HG02678 (cell line): ENCODE measurements at regions not wholly inside any gene's neighbourhood (a gene's known extent, or its start where the extent isn't known, plus 50 kb on each side); places are given as distances from the start of the nearest gene placed in this dataset.

ENCODE experiments used
- ATAC-seq: cut with Tn5 transposase; IDR thresholded peaks from one replicate; pipeline ENCODE4 v1.9.1; 2021; ENCODE audit warnings: mild to moderate bottlenecking, moderate library complexity; ENCODE audit not compliant: unreplicated experiment

DNA sequence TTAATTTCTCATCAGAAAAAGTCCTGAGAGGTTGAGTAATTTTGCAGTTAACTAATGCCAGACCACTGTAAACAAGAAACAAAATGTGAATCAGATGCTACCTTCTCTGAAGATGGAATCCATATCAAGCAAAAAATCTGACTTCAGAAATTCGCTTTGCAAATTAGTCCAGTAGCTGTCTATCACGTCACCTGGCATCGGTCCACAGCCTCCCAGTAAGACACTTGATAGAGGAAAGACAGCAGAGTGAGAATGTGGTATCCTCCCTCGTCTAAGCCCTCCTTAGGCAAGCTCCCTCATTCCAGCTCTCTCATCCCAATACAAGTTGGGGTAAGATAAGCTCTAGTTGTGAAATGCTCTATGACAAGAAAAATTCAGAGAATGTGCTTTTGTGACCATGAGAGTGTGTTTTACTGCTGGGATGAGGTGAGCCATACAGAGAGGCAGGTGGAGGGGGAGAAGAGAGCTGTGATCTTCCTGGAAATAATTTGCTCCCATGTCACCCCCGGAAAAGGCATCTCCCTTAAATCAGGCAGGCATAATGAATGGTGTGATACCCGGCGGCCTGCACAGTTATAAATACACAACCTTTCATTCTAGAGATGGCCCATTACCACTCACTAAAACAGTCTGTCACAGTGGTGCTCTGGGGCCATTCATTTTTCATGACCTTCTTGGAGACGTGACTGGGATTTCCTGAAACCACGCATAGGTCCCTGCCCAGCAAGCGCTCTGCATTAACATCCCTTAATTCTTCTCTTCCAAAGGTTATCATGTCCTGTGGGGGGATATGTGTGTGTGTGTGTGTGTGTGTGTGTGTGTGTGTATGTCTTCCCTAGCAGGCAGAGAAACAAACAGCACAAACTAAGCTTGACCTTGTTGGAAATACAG lies 602.0 kb upstream of the KCNMB2 start:
- ATAC-seq: no peak

DNA sequence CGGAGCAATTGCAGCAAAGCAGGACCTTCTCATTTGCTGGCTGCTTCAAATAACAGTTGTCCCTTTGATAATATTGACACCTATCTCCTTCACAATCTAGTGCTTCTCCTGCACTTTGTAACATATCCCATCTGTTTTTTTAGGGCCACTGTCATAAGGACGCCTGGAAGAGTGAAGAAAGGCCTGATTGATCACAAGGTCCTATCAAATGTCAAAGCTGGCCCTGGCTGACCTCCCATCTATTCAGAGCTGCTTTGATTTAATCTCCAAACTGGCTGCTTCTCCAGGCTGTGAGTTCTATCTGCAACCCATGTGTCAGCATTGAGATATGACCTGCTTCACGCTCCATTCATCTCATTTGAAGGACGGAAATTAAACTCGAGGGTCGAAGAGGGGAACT lies 601.2 kb upstream of the KCNMB2 start:
- ATAC-seq: no peak

DNA sequence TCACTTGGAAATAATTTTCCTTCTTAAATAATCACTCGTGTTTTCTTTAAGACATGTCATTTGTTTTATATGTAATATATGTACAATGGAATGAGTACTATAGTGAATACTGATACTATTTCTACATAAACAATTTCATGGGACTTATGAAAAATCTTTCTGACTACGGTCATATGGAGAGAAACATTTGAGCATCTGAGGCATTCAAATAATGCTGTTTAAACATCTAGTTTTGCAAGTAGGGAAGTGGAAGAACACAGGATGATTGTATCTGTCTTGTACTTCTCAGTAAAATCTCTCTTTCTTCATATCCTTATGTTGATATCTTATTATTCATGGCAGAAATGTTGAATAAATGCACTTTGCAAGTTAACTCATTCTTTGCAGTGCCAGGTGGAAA lies 599.5 kb upstream of the KCNMB2 start:
- ATAC-seq: no peak

DNA sequence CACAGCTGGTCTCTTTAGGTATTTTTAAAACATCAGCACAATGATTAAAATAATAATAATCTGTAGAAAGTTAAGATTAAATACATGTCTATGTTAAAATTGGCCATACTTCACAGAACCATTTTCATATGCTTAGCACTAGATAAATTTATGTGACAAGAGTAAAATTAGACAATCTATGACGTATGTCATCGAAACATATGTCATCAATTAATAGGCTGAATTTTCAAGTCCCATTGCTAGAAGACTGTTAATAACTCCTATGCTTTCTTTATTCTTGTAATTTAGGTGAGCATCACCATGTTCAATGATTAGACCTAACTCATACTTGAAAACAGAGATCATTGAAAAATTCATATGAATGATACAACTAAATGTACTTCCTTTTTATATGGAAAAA lies 593.3 kb upstream of the KCNMB2 start:
- ATAC-seq: no peak

DNA sequence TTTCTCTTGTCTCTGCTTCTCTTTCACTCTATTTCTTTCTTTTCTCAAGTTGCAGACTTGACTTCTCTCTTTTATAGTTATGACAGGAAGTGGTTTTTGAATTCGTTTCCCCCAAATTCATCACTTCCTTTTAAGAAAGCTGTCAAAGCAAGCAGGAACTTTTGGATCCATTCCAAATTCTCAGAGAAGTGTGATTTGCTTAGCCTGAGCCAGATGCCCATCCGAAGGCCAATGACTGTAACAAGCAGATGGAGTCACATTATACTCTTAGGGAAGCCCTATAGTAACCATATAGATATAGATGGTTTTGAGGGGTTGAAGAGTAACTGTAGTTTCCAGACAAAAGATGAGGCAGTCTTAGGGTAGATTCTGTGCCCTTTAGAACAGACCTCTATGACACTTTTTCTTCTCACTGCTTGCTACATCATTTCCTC lies 592.0 kb upstream of the KCNMB2 start:
- no peak for ATAC-seq

DNA sequence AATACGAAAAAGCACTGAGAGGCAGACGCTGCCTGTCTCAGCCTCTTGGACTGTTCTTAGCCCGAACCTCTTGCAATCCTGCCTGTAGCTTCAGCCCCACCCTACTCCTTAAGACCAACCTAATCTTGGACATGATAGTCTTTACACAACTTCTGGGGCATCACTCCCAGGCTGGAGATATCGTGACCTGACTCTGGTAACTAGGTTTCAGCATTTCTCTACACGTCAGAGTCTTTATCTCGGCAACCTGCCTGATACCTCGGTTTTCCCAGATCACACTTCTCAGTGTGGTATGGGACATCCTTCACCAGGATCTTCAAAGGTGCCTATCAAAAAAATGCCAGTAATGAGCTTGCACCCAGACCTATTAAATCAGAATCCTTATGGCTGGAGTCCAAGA lies 590.2 kb upstream of the KCNMB2 start:
- ATAC-seq: no peak

DNA sequence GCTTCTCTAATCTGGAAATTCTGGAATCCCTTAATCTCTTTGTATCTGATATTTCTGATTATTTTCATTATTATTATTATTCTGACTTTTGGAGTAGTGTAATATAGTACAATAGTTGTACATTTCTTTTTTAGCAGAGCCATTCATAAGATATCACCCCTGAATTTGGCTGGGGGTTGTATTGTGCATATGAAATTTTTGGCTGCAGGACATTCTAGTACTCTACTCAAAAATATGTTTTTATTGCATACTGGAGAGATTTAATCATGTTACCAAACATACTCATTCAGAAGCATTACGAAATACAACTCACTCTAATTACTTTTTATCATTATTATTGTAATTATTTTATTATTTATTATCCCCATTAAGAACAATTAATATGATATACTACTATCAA lies 589.7 kb upstream of the KCNMB2 start:
- no peak for ATAC-seq

DNA sequence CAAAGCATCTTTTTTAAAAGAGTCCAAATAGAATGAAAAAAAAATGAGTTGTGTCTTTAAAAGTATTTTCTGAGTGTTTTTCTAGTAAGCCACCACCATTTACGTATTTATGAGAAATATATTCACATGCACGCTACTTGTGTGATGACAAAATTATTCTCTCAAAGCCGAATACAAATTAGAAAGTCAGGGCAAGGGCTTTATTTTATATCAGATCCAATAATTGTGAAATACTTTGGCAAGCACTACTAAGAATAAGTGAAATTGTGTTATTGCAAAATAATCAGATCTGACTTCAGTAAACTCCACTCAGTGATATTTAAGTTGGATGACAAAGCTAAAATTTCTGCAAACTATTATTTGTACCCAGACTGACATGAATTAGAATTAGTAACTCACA lies 589.3 kb upstream of the KCNMB2 start:
- no peak for ATAC-seq

DNA sequence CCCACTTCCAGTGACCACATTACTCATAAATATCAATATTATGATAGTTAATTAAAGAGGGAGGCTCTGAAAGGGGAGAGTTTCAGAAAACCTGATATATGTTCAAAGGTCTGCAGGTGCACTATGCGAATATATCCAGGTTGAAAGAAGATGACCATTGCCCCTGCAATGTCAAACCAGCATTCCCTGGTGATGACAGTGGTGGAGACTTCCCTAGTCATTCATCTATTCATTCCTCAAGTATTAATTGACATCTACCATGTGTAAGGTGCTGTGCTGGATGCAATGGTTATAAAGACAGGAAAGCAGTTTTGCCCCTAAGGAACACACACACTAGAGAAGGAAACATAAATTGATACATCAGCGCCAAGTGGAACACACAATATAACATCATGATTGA lies 588.3 kb upstream of the KCNMB2 start:
- no peak for ATAC-seq

DNA sequence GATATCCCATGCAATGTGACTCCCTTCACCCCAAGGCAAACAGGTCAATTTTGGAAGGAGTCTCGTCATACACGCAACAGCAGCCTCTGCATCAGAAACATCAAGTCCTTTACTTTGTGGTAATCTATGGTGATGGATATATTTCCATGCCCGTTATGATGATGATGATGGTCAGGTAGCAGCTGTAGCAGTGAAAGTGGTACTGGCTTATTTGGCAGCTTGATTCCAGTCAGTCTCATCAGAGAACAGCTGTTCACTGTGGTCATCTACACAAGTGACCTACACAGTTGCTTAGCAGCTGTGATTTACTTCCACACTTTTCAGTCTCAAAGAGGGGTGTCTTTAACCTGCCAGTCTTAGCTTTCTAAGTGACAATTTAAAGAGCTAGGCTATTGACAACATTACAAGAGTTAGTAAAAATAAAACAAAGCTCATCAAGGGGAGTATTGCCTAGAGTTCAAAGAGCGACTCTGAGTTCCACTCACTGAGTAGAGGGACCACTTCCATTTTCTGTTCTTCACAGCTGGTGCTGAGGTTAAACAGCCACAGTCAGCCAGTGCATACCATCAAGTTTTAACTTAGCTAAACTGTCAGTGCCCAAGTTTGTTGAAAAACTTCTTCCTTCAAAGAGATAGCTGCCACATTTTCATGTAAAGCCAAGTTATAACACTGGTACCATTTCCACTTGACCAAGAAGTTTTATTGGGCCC lies 587.4 kb upstream of the KCNMB2 start:
- no peak for ATAC-seq

DNA sequence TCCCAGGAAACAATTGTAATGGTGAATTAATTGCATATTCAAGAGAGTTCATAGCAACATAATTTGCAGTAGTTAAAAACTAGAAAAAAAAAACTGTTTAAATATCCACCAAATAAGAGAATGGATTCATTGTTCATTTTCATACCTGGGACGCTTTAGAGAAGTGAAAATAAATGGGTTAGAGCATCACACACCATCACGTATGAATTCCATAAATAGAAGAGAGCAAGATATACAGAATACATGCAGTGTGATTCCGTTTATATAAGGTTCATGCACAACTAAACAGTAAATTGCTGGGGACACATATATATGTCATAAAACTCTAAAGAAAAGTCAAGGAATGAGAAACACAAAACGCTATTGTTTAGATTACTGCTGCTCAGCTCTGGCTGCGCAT lies 577.0 kb upstream of the KCNMB2 start:
- no peak for ATAC-seq

DNA sequence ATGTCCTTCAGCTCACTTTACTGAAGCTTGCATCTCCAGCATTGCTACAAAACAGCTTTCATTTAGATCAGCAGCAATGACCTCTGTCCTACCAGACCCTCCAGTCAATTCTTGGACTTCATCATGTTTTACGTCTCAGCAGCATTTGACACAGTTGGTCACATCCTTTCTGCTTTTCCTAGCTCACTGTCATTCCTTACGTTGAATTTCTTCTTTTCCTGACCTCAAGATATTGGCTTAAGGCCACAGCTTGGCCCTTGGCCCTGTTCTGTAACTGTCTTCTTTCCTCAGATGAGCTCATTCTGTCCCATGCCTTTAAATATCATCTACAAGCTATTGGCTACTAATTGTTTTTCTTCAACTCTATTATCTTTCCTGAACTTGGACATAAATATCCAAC lies 576.2 kb upstream of the KCNMB2 start:
- no peak for ATAC-seq

DNA sequence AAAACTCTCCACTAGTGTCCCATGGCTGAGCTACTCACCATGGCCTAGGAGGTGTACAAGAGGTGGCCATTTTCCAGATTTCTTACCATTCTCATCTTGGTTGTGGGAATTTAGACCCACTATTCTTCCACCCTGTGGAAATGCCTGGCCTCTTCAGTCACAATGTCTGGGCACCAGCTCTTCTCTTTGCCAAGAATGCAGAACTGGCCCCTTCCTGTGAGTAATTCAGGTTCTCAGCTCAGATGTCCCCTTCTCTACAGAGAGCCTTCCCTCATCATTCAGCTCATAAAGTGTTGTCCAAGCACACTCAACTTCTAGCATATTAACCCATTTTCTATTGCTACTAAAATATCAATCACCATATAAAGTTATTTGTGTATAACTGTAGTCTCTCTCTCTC lies 575.5 kb upstream of the KCNMB2 start:
- no peak for ATAC-seq

DNA sequence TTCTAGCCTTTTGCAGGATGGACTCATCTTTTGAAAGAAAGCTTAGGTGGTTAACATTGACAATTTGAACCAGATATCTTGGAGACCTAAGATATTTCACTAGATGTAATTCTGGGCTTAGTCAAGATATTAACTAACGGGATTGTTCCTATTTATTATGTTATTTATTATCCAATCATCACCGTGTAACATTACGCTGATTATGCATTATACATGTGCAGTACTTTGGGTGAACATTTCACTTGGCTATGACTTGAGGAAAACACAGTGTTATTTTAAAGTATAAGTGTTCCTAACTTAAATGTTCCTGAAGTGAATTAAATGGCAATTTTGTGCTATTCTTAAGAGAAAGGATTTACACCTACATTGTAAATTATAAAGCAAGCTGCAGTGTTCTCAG lies 574.5 kb upstream of the KCNMB2 start:
- ATAC-seq: no peak

DNA sequence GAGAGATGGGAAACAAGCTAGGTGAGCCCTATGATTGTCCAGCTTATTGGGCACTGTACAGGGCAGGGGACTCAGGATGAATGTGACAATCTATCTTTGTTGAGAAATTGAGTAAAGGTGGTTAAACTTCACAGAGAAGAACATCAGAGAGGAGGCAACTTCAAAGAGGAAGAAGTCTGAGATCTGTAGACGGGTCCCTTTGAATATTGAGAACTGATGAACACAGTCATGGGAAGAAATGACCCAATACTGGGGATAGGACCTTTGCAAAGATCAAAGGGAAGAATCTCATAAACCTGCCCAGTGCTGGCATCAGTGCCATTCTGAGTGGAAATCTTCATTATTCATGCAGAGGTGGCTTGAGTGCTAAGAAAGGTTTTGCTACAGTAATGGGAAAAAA lies 569.7 kb upstream of the KCNMB2 start:
- ATAC-seq: no peak

DNA sequence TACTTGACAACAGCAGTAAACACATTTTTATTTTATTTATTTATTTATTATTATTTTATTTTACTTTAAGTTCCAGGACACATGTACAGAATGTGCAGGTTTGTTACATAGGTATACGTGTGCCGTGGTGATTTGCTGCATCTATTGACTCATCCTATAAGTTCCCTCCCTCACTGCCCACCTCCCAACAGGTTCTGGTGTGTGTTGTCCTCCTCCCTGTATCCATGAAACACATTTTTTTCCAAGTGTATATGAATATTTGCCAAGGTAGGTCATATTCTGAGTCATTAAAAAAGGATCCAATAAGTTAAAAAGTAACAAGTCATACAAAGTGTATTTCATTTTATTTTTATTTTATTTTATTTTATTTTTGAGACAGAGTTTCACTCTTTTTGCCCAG lies 567.3 kb upstream of the KCNMB2 start:
- ATAC-seq: no peak

DNA sequence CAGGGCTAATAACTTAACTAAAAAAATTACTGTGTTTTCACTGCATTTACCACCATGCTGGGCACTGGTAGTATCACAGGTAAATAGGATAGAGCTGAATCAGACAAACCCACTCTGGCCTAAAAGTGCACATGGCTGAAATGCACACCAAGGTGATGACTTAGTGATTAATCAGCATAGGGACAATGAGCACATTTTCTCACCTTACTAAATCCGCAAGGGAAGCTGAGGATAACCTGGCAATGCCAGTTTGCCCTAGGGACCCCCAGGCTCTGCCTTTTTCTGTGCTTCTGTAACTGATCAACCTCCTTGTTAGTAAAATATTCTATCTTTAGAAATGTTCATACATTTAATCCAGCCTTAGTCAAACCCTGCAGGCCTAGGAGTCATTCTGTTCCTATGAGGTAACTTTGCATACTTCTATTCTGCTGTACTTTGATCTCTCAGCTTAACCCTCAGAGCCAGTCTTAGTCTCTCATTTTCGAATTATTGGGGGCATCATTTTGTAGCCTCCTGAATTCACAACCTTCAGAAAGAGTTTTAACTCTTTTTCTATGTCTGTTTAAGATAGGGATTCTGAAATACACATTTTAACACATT lies 562.9 kb upstream of the KCNMB2 start:
- ATAC-seq: no peak

DNA sequence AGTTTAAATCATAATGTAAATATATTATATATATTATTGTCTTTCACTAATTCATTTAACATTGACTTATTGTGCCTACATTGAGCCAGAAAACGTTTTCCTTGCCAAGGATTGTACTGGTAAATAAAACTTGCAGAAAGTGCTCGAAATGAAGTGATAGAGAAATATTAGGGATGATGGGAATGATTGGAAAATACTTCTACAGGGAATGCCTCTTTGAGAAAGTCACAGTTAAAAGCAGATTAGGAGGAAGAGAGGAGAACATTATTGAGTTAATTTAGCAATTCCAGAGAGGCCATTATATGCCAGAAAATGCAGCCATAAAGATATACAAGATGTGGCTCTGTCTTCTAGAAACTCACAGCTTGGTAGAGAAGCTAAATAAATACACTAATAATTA lies 560.0 kb upstream of the KCNMB2 start:
- no peak for ATAC-seq

DNA sequence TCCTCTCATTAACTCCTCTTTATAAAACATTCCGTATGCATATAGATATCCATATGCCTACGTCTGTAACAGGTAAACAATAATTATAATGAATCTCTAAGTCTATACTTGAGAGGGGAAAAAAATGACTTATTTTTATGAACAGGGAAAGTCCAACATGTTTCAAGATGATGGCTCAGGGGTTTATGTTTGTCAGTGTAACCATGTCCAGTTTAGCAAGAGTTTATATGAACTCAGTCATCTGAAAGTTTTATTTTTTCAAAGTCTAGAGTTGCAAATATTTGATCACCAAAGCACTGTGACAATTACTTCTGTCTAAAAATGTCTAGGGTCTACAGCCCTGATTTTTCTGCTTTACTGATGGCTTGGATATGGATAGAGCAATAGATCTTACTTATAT lies 559.4 kb upstream of the KCNMB2 start:
- ATAC-seq: no peak

DNA sequence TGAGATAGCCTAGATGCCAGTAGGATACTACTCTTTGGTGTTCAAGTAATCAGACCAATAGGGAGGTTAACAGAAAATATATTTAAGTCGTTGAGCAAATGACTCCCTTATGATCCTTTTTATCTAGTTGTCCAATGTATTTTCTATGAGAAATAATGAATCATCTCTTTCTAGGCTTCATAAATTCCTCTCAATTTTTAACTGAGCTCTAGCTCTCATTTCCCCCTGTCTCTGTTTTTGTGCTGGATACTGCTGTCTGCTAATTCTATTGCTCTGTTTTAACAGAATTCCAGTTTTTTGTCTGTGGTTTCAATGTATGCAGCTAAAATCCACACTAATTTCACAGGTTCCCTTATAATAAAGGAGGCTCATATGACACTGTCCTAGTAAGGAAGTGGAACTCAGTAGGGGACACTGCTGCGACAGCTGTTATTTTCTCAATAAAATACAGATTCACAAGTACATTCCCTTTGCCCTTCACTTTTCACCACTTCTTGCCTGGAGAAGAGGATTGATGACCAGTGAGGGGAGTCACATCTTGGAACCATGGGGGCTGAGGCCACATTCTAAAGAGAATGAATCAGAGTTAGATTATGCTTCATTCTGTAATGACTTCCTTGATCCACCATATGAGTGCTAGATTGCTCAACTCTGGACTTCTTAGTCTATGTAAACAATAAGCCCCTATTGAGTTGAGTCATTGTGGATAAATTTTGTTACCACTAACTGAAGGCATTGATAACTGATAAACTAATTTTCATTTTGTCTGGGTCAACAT lies 558.7 kb upstream of the KCNMB2 start:
- no peak for ATAC-seq

DNA sequence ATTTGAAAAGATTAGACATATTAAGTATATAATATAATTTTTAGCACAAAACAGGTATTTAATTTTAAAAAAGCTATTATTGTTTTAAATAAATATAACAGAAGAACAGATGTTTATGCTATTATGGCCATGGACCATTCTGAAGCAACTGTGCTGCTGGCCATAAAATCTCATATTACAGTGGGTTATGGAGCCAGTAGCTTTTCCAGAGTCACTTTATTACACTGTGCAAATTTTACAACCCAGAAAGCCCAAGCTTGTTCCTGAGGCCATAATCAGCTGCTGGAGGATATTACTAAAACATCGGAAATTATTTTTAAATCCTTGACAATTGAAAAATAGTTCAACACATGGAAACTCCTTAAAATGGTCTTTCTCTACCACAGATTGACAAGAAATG lies 557.3 kb upstream of the KCNMB2 start:
- ATAC-seq: no peak
